HEK293T (cell line): ENCODE measurements at regions not wholly inside any gene's neighbourhood (a gene's known extent, or its start where the extent isn't known, plus 50 kb on each side); places are given as distances from the start of the nearest gene placed in this dataset.

Experiments
- BHLHE40 ChIP-seq: fragments of 450-650 bp; IDR thresholded peaks from 2 replicates; pipeline ENCODE4 v1.6.1; 2016; ENCODE audit warnings: mild to moderate bottlenecking, moderate library complexity, borderline replicate concordance
- CTBP1 ChIP-seq: fragments of 450-650 bp; IDR thresholded peaks from 2 replicates; pipeline ENCODE4 v1.6.1; 2016; ENCODE audit warnings: borderline replicate concordance
- FOXA1 ChIP-seq: fragments of 450-650 bp; IDR thresholded peaks from 2 replicates; pipeline ENCODE4 v1.6.1; 2016; ENCODE audit warnings: mild to moderate bottlenecking
- FOXK2 ChIP-seq: fragments of 450-650 bp; IDR thresholded peaks from 2 replicates; pipeline ENCODE4 v1.6.1; 2016; ENCODE audit warnings: mild to moderate bottlenecking
- FOXM1 ChIP-seq: fragments of 450-650 bp; IDR thresholded peaks from 2 replicates; pipeline ENCODE4 v1.6.1; 2017; ENCODE audit warnings: mild to moderate bottlenecking, borderline replicate concordance
- SP1 ChIP-seq: fragments of 450-650 bp; IDR thresholded peaks from 2 replicates; pipeline ENCODE4 v1.6.1; 2017
- TARDBP ChIP-seq: fragments of 450-650 bp; IDR thresholded peaks from 2 replicates; pipeline ENCODE4 v1.6.1; 2016

DNA sequence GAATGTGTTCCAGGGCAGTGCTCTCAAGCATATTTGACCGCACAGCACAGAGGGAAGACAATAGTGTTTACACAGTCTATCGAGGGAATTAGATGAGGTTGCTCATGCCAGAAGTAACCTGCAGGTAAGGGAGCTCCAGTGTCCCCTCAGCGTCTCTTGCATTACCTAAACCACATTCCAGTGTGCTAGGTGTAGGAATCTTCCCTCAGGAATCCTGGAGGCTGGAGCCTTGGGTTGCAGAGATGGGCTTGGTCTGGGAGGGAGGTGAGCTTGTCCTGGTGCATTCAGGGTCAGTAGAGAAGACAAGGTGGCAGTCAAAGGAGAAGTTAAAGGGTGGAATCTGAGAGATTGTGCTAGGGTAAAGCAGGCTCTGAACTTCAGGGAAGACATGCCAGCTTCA is 56.3 kb downstream of the SOX14 start:
- TF ChIP-seq FOXK2 (no peak), SP1 (no peak), FOXM1 (no peak), BHLHE40 (no peak), CTBP1 (no peak), TARDBP (no peak), FOXA1 (no peak)
